SHP77 treated with DMSO at 0.1 percent for 48 hours (cell line): ENCODE measurements at regions not wholly inside any gene's neighbourhood (a gene's known extent, or its start where the extent isn't known, plus 50 kb on each side); places are given as distances from the start of the nearest gene placed in this dataset.

ENCODE experiments used
- DNase-seq: peaks from one replicate; lab custom pipeline; 2025; lab: John Stamatoyannopoulos, UW

DNA sequence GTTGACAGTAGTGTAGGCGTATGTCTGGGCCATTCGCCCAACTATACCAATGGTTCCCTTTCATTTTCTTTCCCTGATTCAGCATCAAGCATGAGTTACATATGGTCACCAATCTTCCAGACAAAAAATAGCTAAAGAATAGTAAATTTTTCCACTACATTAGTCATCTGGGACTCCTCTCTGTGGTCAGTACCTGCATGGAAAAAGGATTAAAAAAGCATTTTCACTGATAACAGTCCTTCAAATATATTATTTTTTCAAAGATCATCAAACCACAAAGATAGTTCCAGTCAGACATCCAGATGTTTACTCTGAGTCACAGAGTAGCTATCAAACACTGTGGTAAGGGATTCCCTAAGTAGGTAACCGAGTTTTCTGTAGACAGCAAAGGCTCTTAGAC lies 302.6 kb upstream of the SEMA3D start:
- no peak for DNase-seq

DNA sequence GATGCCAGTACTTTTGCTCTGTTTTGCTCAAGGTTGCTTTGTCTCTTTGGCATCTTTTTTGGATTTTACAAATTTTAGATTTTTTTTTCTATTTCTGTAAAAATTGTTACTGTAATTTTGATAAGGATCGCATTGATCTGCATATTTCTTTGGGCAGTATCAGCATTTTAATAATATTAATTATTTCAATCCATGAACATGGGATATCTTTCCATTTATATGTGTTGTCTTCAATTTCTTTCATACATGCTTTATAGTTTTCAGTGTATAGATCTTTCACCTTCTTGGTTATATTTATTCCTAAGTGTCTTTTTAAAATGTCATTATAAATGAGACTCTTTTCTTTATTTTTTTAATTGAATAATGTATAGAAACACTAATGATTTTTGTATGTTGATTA lies 301.6 kb upstream of the SEMA3D start:
- DNase-seq: no peak

GRCh38 chr7:85483177-85483576 lies 296.3 kb upstream of the SEMA3D start:
- DNase-seq: no peak

- DNase-seq: no peak
Observed at GRCh38 chr7:85480666-85481065, 293.8 kb upstream of the SEMA3D start.

GRCh38 chr7:85479918-85480643 lies 293.2 kb upstream of the SEMA3D start:
- DNase-seq: no peak

DNA sequence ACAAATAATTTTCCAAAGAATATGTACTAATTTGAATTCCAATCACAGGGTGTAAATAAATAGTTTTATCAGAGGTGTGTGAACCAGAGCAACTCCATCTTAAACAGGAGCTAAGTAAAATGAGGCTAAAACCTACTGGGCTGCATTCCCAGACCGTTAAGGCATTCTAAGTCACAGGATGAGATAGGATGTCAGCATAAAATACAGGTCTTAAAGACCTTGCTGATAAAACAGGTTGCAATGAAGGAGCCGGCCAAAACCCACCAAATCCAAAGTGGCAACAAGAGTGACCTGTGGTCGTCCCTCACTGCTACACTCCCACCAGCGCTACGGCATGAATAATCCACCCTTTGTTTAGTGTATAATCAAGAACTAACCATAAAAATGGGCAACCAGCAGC lies 291.7 kb upstream of the SEMA3D start:
- DNase-seq: no peak

GRCh38 chr7:85475476-85475875 lies 288.6 kb upstream of the SEMA3D start:
- DNase-seq: no peak

GRCh38 chr7:85475071-85475470 lies 288.2 kb upstream of the SEMA3D start:
- no peak for DNase-seq

DNA sequence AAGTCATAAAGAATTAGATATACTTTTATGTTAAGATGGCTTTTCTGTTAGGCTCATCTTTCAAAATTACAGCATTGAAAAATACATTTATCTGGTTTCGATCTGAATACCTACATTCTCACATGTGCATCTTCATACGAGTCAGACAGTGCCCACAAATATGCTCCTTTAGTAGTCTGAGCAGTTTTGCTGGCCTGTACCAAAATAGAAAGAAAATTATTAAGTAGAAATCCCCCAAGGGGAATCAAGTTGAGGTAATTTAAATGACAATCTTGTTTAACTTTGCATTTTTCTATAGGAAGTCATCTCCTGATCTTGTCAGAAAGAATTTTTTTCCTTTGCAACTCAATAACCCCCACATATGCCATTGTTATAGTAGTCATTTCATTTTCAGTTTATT lies 287.4 kb upstream of the SEMA3D start:
- DNase-seq: no peak

GRCh38 chr7:85471740-85472139 lies 284.9 kb upstream of the SEMA3D start:
- no peak for DNase-seq

DNA sequence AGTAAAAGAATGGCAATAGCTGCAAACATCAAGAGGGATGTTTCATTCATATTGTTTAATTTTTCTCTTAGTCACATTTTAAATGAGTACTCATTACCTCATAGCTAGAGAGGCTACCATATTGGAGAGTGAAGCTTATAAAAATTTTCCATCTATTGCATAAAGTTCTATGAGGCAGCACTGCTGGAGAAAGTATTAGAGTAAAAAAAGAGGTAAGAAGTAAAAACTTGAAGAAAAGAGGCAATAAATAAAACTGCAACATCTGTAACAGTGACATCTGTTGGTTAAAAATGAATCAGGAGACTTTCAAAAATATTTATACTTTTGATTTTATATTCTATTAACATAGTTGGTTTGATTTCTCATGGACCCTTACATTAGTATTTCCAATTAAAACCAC lies 284.5 kb upstream of the SEMA3D start:
- no peak for DNase-seq

- DNase-seq: no peak
Observed at GRCh38 chr7:85469446-85470010, 282.7 kb upstream of the SEMA3D start.

DNA sequence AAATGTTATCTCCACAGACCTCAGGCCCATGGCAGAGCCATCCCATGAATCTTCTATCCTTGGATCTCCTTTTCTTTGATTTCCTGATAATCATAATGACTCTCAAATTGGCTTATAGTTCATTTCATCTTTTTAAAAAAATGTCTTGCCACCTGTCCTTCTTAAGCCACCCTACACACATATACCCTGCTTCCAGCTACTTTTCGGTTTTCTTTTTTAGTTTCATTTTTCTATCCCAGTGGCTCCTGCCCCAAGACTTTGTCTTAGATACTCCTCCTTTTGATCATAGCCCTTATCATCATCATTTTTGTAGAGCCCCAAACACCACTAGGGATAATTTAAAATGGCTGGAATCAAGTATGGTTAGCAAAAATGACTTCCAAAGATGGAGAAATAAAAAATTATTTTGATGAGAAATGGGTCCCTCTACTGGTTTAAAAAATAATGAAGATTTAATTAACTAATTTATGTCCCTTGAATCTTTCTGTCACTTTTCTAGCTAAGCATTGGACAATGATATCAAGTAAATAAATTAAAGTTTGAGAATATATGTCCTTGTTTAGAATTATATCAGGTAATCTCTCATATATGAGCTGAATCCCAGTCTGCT lies 277.3 kb upstream of the SEMA3D start:
- no peak for DNase-seq

DNA sequence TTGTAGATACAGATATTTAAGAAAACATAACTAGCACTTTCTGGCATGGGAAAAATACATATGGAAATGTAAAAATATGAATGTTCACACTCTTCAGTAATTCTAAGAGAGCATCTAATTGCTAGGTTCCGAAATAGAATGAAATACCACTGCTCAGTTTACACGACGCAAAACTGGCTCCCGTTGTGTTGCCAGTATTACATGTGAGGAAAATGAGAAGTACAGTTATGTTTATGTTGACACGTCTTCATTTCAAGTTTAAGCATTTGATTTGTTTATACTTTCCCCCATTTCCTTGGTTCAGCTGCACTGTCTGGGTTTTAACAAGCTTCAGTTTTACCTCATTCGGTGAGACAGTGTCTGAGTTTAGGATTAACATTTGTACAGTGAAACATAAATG lies 275.8 kb upstream of the SEMA3D start:
- DNase-seq: no peak

- DNase-seq: no peak
Observed at GRCh38 chr7:85457911-85458310, 271.1 kb upstream of the SEMA3D start.

DNA sequence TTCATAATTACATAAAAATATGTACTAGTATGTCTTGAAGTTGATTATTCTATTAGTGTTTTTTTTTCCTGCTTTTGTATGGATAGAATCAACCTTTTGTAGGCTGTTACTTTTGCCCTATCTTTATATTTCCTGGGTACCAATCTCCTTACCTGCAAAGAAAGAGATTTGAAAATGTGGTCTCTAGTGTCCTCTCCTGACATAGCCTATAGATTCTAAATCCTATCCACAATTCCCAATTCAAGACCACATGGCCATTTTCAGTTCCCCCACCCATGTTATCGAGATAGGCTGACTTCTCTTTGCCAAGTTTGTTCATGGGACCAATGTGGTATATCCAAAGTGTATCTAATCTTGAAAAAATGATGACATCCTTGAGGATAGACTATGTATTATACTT lies 269.4 kb upstream of the SEMA3D start:
- DNase-seq: no peak

- no peak for DNase-seq
Observed at GRCh38 chr7:85454904-85455303, 268.0 kb upstream of the SEMA3D start.

DNA sequence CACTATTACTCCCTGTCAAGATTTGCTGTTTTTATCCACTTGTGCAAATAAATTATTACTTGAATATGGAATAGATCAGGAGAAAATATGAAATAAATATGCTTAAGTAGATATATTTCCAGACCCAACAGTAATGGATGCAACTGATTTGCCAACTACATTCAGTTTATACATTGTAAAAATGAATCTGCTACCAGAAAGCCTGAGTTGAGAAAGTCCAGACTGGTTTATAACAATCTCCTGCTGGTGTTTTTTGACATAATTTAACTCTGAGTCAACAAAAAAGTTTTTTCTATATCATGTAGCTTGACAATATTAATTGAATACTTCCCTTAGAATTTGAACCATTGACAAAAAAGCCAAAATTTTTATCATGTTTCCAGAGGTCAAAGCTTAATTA lies 265.8 kb upstream of the SEMA3D start:
- no peak for DNase-seq

GRCh38 chr7:85449478-85449877 lies 262.6 kb upstream of the SEMA3D start:
- DNase-seq: no peak

DNA sequence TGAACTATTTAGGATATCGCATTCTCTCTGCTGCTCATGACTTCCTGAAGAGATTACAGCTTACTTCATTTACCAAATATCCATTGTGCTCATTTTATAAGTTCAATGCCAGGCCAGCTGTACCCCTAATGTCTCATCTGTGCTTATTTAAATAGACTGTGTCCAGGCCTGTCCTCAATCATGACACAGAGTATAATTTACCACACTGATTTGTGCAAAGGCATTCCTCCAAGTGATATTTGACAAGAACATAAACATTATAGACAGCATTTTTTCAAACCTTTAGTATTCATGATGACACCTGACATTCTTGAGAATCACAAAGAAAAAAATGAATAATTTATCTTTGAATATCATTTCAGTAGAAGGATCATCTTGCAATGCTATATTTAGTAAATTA lies 260.1 kb upstream of the SEMA3D start:
- no peak for DNase-seq

DNA sequence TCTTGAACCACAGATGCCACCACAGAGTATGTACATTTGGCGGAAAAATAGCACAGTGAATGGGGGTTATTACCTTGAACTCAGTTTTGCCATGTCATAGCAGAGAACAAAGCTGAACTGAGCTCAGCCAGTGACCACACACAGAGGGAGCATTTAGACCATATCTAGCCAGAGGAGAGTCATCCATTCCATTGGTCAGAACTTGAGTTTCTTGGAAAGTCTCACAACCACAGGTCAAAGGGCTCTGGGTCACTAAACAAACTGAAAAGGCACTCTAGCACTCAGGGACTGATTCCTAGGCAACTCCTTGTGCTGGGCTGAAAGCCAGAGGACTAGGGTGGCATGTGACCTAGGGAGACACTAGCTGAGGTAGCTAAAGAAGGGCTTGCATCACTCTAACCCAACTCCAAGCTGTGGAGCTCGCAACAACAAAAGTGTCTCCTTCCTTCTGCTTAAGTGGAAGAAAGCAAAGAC lies 239.7 kb upstream of the SEMA3D start:
- no peak for DNase-seq

DNA sequence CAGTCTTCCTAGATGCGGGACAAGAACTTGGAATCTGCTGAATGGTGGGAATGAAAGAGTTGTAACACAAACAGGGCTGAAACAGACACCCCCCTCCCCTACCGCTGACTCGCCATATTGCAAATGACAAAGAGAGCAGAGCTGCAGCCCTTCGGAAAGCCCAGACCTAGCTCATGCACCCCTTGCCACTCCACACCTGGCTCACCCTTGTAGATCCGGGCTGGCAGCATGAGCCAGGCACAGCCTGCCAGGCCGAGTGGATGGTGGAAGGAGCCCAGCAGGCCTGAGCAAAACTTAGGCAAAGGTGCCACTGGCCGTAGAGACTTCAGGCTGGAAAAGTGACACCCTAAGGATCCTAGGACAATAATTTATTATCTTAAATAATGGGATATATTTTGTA lies 237.4 kb upstream of the SEMA3D start:
- no peak for DNase-seq

- no peak for DNase-seq
Observed at GRCh38 chr7:85423209-85423895, 236.5 kb upstream of the SEMA3D start.
